Epithelial cell of esophagus (primary cell): ENCODE measurements at regions not wholly inside any gene's neighbourhood (a gene's known extent, or its start where the extent isn't known, plus 50 kb on each side); places are given as distances from the start of the nearest gene placed in this dataset.

Experiments used
- DNase-seq: peaks from one replicate; pipeline ENCODE4 v3.0.0; 2010; ENCODE audit warnings: low read depth
- H3K4me3 ChIP-seq: 2 replicates; pipeline ENCODE4 v1.5.1; 2011; ENCODE audit warnings: mild to moderate bottlenecking, low read length, control low read depth
- CTCF ChIP-seq: IDR thresholded peaks from 2 replicates; pipeline ENCODE4 v1.5.1; 2011; ENCODE audit warnings: low read depth, mild to moderate bottlenecking, low read length, control low read depth, inconsistent platforms; ENCODE audit not compliant: insufficient read depth; ENCODE audit errors: missing control alignments

- TF ChIP-seq CTCF = peak; percentile 9
- no peak overlapping the region for H3K4me3 ChIP-seq
- DNase-seq = no peak
Observed at GRCh38 chr2:2542966-2543611, 212.0 kb upstream of the MYT1L start.

GRCh38 chr2:2542316-2542715 lies 211.2 kb upstream of the MYT1L start:
- DNase-seq = no peak

GRCh38 chr2:2540406-2540805 lies 209.3 kb upstream of the MYT1L start:
- DNase-seq = no peak
- no peak overlapping the region for H3K4me3 ChIP-seq
- no peak for TF ChIP-seq CTCF

More at GRCh38 chr2:2542316-2542715, 211.2 kb upstream of the MYT1L start:
- H3K4me3 ChIP-seq = no peak overlapping the region
- TF ChIP-seq CTCF = no peak

GRCh38 chr2:2536416-2537056 lies 205.5 kb upstream of the MYT1L start:
- no peak for DNase-seq
- no peak for TF ChIP-seq CTCF
- no peak overlapping the region for H3K4me3 ChIP-seq

GRCh38 chr2:2530334-2530733 lies 199.3 kb upstream of the MYT1L start:
- no peak for TF ChIP-seq CTCF
- DNase-seq = no peak
- no peak overlapping the region for H3K4me3 ChIP-seq

GRCh38 chr2:2528846-2529245 lies 197.8 kb upstream of the MYT1L start:
- TF ChIP-seq CTCF = no peak
- H3K4me3 ChIP-seq = no peak overlapping the region
- no peak for DNase-seq

GRCh38 chr2:2527148-2527547 lies 196.1 kb upstream of the MYT1L start:
- peak; percentile 10 for DNase-seq
- no peak for TF ChIP-seq CTCF
- H3K4me3 ChIP-seq = no peak overlapping the region
